ENCODE measurements at regions not wholly inside any gene's neighbourhood (a gene's known extent, or its start where the extent isn't known, plus 50 kb on each side); places are given as distances from the start of the nearest gene placed in this dataset.

DNA sequence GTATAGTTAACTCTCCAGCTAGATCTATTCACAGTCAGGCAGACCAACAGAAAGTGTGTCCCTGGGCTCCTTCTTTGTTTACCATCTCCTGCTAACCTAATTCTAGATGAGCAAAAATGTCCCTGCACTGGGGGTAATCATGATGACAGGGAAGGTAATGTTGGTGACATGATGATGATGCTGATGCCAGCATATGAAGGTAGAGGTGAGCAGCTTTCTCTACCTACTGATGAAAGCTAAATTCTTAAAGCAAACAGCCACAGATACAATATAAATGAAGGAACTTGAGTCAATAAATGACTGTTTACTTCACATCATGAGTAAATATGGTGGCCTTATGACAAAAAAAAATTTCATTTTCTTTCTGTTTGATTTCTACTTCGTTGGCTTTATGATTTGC lies 78.5 kb downstream of the NKX6-1 start:
- POLR2A ChIA-PET: no interaction called here
- CTCF ChIA-PET: no interaction called here
- in situ Hi-C loops (cut with HindIII; ENCODE audit: low pct_unique_long_range_greater_than_20kb, low sequenced_read_pairs) (no loop called here), intact Hi-C loops (cut with micrococcal nuclease; ENCODE audit: unreplicated experiment) (no loop called here)
- DNase-seq (ENCODE audit: low read depth, low spot score) (no peak), ATAC-seq (no peak)
- H3K9me3 ChIP-seq (ENCODE audit: control insufficient read depth, insufficient read depth, low read depth, low read length): no peaks in the 10 kb centered on the region
- H3K4me3 ChIP-seq (ENCODE audit: low read depth in 2 of 2, low read length in 2 of 2): no peak overlapping the region
- no peaks in the 10 kb centered on the region for H3K27me3 ChIP-seq (ENCODE audit: control insufficient read depth, insufficient read depth, low read length)
- H3K36me3 ChIP-seq (ENCODE audit: control insufficient read depth, insufficient read depth, low read length): no peaks in the 10 kb centered on the region
- TF ChIP-seq, protein P1, sequence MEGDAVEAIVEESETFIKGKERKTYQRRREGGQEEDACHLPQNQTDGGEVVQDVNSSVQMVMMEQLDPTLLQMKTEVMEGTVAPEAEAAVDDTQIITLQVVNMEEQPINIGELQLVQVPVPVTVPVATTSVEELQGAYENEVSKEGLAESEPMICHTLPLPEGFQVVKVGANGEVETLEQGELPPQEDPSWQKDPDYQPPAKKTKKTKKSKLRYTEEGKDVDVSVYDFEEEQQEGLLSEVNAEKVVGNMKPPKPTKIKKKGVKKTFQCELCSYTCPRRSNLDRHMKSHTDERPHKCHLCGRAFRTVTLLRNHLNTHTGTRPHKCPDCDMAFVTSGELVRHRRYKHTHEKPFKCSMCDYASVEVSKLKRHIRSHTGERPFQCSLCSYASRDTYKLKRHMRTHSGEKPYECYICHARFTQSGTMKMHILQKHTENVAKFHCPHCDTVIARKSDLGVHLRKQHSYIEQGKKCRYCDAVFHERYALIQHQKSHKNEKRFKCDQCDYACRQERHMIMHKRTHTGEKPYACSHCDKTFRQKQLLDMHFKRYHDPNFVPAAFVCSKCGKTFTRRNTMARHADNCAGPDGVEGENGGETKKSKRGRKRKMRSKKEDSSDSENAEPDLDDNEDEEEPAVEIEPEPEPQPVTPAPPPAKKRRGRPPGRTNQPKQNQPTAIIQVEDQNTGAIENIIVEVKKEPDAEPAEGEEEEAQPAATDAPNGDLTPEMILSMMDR (IDR thresholded peaks at IDR 0.05): no peak
- TF ChIP-seq POLR2AphosphoS5 (IDR thresholded peaks at IDR 0.05; ENCODE audit: low read depth, low read length) (no peak), REST (IDR thresholded peaks at IDR 0.05; ENCODE audit: insufficient read depth in 1 of 2, low read depth in 2 of 2, low read length in 1 of 2) (no peak), SIN3A (IDR thresholded peaks at IDR 0.05; ENCODE audit: borderline replicate concordance, insufficient read depth, low read depth, low read length) (no peak)
- no peaks in the 10 kb centered on the region for H3K4me1 ChIP-seq (ENCODE audit: control insufficient read depth, insufficient read depth, low read length)
- BruUV-seq (replicated peaks): no TSS peak
- H3K27ac ChIP-seq (ENCODE audit: low read length): no peak overlapping the region

DNA sequence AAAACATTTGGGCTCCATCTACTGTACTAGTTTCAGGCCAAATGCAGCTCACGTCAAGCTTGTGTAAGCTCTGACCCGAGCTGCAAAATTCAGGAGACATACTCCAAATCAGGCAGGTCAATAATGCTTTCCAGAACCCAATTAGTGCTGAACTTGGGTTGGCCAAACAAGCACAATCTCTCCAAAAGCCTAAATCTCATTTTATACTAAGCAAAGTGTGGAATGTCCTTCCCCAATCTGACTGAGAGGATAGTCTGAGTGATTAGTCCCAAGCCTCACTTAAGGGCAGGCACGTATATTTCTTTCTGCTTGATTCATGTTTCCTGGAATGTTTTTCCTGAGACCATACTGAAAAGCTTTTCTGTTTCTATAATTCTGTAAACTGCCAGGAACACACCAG lies 79.9 kb downstream of the NKX6-1 start:
- ChIA-PET POLR2A (no interaction called here), CTCF (no interaction called here)
- intact Hi-C loops (cut with micrococcal nuclease; ENCODE audit: unreplicated experiment): no loop called here
- Histone ChIP-seq H3K4me1 (ENCODE audit: control insufficient read depth, insufficient read depth, low read length) (no peaks in the 10 kb centered on the region), H3K27me3 (ENCODE audit: control insufficient read depth, insufficient read depth, low read length) (no peaks in the 10 kb centered on the region), H3K27ac (ENCODE audit: low read length) (no peak overlapping the region), H3K9me3 (ENCODE audit: control insufficient read depth, insufficient read depth, low read depth, low read length) (no peaks in the 10 kb centered on the region), H3K36me3 (ENCODE audit: control insufficient read depth, insufficient read depth, low read length) (no peaks in the 10 kb centered on the region), H3K4me3 (ENCODE audit: low read depth in 2 of 2, low read length in 2 of 2) (no peak overlapping the region)
- in situ Hi-C loops (cut with HindIII; ENCODE audit: low pct_unique_long_range_greater_than_20kb, low sequenced_read_pairs): no loop called here
- no peak for ATAC-seq
- TF ChIP-seq SIN3A (IDR thresholded peaks at IDR 0.05; ENCODE audit: borderline replicate concordance, insufficient read depth, low read depth, low read length) (no peak), REST (IDR thresholded peaks at IDR 0.05; ENCODE audit: insufficient read depth in 1 of 2, low read depth in 2 of 2, low read length in 1 of 2) (no peak), TCF7L2 (IDR thresholded peaks at IDR 0.05; ENCODE audit: low read depth, low read length) (no peak), POLR2AphosphoS5 (IDR thresholded peaks at IDR 0.05; ENCODE audit: low read depth, low read length) (no peak)
- TF ChIP-seq, protein P1 (IDR thresholded peaks at IDR 0.05): no peak
- no TSS peak for BruUV-seq (replicated peaks)
- no peak for DNase-seq (ENCODE audit: low read depth, low spot score)
